ENCODE measurements at regions not wholly inside any gene's neighbourhood (a gene's known extent, or its start where the extent isn't known, plus 50 kb on each side); places are given as distances from the start of the nearest gene placed in this dataset.

GRCh38 chr13:90951663-90952062 is 395.8 kb upstream of the MIR17HG start:
- Histone ChIP-seq H3K9me3 (no peaks in the 10 kb centered on the region), H3K27ac (peak overlapping the region; percentile 87 to 90), H3K4me1 (peaks cover 58% of the 10 kb centered on the region), H3K4me2 (peak overlapping the region; percentile 89), H3K4me3 (peak overlapping the region; percentile 26; the same call in 2 of the 3 replicates)
- FAIRE-seq (no peak), DNase-seq (ENCODE audit: low read depth in 1 of 2, low spot score in 1 of 2) (peak in 1 of 2 experiments; percentile 49), ATAC-seq (peak; percentile 77 to 83)
- ChIA-PET POLR2A (no interaction called here), CTCF (interaction anchor here (1.2 kb wide), 1 partner anchor 17 kb away, joined by 7 read pairs; no protein-coding TSS in a partner anchor)
- peak; percentile 74; the same call in 1 of the 3 replicates for TF ChIP-seq BCL3 (IDR thresholded peaks at IDR 0.05)
- TF ChIP-seq EP300 (IDR thresholded peaks at IDR 0.05): peak; percentile 56 to 71; a peak in 2 of 5 replicates
- TF ChIP-seq SMC3 (IDR thresholded peaks at IDR 0.05): 0 out of 3 replicates have a peak, but pooled peaks have one; percentile 16
- peak; percentile 56; the same call in 1 of the 2 replicates for TF ChIP-seq FOXS1 (CRISPR knock-in tag; IDR thresholded peaks at IDR 0.05)
- peak; percentile 84 for TF ChIP-seq JUNB (IDR thresholded peaks at IDR 0.05)
- no peak for TF ChIP-seq ZFP36 (IDR thresholded peaks at IDR 0.05; ENCODE audit: borderline replicate concordance, partially characterized antibody)
- no peak for TF ChIP-seq CBX8 (IDR thresholded peaks at IDR 0.05)
- TF ChIP-seq EHF (CRISPR knock-in tag; IDR thresholded peaks at IDR 0.05): no peak
- no peak; a peak in 1 of 5 replicates for TF ChIP-seq RAD21 (conservative IDR thresholded peaks at IDR 0.05 in 1 of 2, IDR thresholded peaks at IDR 0.05 in 1 of 2)
- peak; percentile 37 to 45; a peak in 3 of 4 replicates for TF ChIP-seq CEBPB (IDR thresholded peaks at IDR 0.05)
- TF ChIP-seq ZC3H11A (IDR thresholded peaks at IDR 0.05): no peak
- no peak for TF ChIP-seq HES2 (IDR thresholded peaks at IDR 0.05)
- no peak for TF ChIP-seq SREBF2 (IDR thresholded peaks at IDR 0.05)
- TF ChIP-seq ZSCAN20 (CRISPR knock-in tag; IDR thresholded peaks at IDR 0.05): no peak
- TF ChIP-seq FOSL2 (IDR thresholded peaks at IDR 0.05): peak; percentile 74; the same call in 1 of the 2 replicates
- TF ChIP-seq FOSL2 (CRISPR knock-in tag; IDR thresholded peaks at IDR 0.05): peak; percentile 80
- TF ChIP-seq JUN (IDR thresholded peaks at IDR 0.05): peak in 1 of 2 experiments; percentile 39; a peak in 3 of 5 replicates
- no peak for TF ChIP-seq RFX5 (IDR thresholded peaks at IDR 0.05)
- TF ChIP-seq GATA3 (IDR thresholded peaks at IDR 0.05; ENCODE audit: borderline replicate concordance): peak; percentile 84
- TF ChIP-seq MAX (IDR thresholded peaks at IDR 0.05): no peak
- WGBS (ENCODE audit: missing lambda C conversion rate): under 1% methylated on average over 5 of the region's 5 CpGs

GRCh38 chr13:90952326-90952725 is 395.2 kb upstream of the MIR17HG start:
- Histone ChIP-seq H3K9me3 (no peaks in the 10 kb centered on the region), H3K4me3 (no peak overlapping the region), H3K4me2 (peak overlapping the region; percentile 89), H3K4me1 (peaks cover 58% of the 10 kb centered on the region), H3K27ac (peak overlapping the region; percentile 87 to 90)
- DNase-seq (ENCODE audit: low read depth in 1 of 2, low spot score in 1 of 2) (no peak), ATAC-seq (no peak; a peak in 1 of 6 replicates), FAIRE-seq (no peak)
- WGBS (ENCODE audit: missing lambda C conversion rate): 64% methylated on average over 1 of the region's 1 CpG
- ChIA-PET POLR2A (no interaction called here), CTCF (no interaction called here)
- TF ChIP-seq KDM1A (IDR thresholded peaks at IDR 0.05; ENCODE audit: low read depth) (no peak), EHF (CRISPR knock-in tag; IDR thresholded peaks at IDR 0.05) (no peak), CEBPB (IDR thresholded peaks at IDR 0.05) (no peak), SREBF2 (IDR thresholded peaks at IDR 0.05) (no peak)

- no peak for FAIRE-seq
- CTCF ChIA-PET: no interaction called here
- WGBS (ENCODE audit: missing lambda C conversion rate): 98% methylated on average over 2 of the region's 2 CpGs
These were observed 392.8 kb upstream of the MIR17HG start for GRCh38 chr13:90954605-90955195.

More at GRCh38 chr13:90954605-90955195, 392.8 kb upstream of the MIR17HG start:
- POLR2A ChIA-PET: no interaction called here
- H3K27ac ChIP-seq: peak overlapping the region in 1 of 2 experiments; percentile 34; a peak in 1 of 6 replicates
- H3K4me2 ChIP-seq: no peak overlapping the region
- no peak for TF ChIP-seq HES2 (IDR thresholded peaks at IDR 0.05)
- H3K4me1 ChIP-seq: peaks cover 47% of the 10 kb centered on the region
- DNase-seq (ENCODE audit: low read depth in 1 of 2, low spot score in 1 of 2) (no peak), ATAC-seq (no peak)
- no peaks in the 10 kb centered on the region for H3K9me3 ChIP-seq
- H3K4me3 ChIP-seq: no peak overlapping the region
